GM19467 (cell line): ENCODE measurements at regions not wholly inside any gene's neighbourhood (a gene's known extent, or its start where the extent isn't known, plus 50 kb on each side); places are given as distances from the start of the nearest gene placed in this dataset.

Experiments
- ATAC-seq: cut with Tn5 transposase; IDR thresholded peaks from one replicate; pipeline ENCODE4 v1.9.1; 2021; ENCODE audit warnings: mild to moderate bottlenecking, moderate library complexity; ENCODE audit not compliant: unreplicated experiment

DNA sequence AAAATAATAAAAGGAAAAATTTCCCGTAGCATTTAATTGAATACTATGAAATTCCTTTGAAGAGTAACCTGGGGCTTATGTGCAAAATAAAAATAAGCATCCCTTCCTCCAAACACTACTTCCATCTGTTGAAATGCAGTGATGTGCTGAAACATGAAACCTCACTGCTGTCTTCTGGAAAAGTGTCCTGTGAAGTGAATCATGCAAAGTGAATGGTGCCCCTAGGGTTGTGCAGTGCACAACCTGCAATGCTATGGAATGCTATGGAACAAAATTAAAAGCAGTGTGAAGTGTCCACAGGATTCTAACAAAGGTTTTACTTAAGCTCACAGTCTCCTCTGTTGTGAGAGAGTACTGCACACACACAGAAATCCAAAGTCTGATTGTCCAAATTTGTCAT lies 480.9 kb downstream of the ETV1 start:
- ATAC-seq = no peak

DNA sequence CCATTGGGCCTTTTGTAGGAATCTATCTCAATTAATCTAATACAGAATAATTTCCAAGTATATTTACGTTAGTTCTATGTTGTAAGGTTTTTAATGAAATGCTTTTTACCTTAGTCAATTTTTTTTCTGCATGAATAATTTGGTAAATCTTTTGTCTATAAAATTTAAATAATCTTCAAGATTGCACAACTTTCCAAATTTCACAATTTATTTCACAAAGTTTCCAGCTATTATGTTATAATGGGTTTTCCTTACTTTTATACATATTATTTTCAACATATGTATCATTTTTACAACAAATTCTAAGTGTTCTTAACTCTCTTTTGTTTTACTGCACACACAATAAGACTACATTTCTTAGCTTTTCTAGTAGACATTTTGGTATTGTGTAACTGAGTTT lies 470.7 kb downstream of the ETV1 start:
- ATAC-seq = no peak

DNA sequence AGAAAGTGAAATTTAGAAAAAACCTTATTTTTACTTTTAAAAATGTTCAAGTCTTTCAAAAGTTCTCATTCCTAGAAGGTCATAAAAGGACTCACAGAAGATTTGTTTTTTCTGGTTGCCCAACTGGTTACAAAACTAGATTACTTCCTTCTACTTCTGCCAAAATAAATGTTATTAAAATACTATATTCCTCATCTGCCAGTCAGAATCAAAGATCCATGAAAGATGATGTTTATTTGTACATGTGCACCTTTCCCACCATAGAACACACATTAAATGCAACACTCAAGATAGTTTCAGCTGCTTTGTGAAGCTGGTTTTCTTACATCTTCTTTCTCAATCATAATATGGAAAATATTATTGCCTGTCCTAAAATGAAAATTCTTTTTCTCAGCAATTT lies 465.4 kb downstream of the ETV1 start:
- no peak for ATAC-seq

GRCh38 chr7:13532028-13532753 lies 457.3 kb downstream of the ETV1 start:
- no peak for ATAC-seq

GRCh38 chr7:13538669-13539068 lies 450.8 kb downstream of the ETV1 start:
- no peak for ATAC-seq

DNA sequence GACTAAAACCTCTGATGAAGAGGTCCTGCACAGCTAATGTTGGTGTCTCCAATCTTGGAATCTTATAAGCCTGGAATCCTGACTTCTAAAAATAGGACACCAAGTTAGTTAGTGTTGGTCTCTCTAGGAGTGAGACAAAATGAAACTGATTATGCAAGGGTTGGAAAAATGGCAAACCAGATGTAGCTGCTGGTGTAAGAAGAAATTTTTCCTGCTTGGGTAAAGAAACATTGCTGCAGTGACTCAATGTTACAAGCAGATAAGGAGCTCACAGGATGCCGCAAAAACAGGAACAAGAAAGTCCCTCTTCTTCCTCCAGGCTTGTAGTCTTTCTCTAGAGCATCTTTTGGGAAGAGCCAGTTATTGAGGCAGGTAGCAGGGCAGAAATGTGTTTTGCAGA lies 449.0 kb downstream of the ETV1 start:
- ATAC-seq = no peak

- no peak for ATAC-seq
These were observed 448.1 kb downstream of the ETV1 start for GRCh38 chr7:13541326-13541725.

GRCh38 chr7:13542451-13542850 lies 447.0 kb downstream of the ETV1 start:
- no peak for ATAC-seq

GRCh38 chr7:13551503-13551902 lies 438.0 kb downstream of the ETV1 start:
- no peak for ATAC-seq

DNA sequence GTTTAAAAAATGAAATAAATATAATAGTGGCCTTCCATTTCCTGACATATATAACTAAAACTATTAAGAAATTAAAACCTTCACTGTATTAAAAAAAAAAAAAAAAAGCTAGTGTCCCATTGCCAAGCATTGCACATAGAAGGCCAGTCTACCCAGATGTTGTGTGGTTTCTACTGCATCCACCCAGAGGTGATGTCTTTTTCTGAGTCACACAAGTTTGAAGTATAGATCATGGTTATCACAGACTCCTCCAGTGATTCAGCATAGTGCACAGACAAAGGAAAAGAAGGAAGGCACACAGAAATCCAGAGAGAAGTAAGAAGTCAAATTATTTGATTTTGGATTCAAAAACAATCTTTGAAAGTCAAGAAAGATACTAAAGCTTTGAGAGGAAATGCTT lies 429.0 kb downstream of the ETV1 start:
- no peak for ATAC-seq

DNA sequence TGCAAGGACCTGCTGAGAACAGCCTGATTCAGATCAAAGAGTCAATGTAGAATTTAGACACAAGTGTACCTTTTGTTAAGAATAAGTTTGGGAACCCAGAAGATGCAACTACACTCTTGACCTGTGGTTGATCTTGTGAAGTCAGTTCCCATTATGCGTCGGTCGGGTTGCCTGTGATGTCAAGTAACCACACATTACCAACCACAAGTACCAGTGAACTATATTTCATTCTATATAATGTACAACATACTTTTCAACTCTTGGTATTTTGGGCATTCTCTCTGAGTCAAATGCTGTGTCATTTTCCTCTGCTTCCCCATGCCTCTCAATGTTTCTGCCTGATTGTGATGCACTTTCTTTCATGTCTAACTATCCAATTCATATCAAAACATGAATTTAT lies 426.2 kb downstream of the ETV1 start:
- ATAC-seq = no peak

DNA sequence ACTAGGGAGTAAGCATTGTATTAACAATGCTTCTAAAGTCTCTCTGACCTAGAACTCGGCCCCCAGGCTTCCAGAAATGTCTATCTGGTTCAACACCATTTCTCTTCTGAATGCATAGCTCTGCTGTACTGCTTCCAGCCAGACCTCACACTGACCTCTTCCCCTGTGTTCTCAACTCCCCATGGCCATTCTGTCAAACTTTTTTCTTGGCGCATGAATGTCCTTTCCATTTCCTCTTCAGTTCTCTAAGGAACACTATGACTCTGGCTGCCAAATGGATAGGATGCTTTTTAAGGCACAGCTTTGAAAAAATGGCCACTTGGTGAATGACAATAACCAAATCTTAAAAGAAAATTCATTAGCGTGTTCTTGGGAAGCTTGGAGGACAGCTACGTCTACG lies 425.8 kb downstream of the ETV1 start:
- no peak for ATAC-seq

GRCh38 chr7:13577566-13578145 lies 411.8 kb downstream of the ETV1 start:
- no peak for ATAC-seq

DNA sequence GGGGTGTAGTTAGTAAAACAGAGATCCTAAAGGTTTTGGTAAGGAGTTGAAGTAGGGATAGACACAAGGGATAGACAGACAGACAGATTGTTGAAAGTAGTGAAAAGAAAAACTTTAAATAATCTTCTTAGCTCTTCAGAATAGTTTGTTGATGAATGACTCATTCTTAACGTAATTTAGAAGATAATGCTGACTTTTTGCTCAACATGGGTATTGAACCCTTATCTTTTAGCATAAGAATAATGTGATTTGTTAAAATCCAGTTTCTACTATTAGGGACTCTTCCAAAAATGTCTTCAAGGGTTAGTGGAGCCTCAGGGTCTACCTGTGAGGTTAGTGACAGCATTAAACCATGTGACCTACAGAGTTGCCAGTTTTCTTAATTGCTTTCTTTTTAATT lies 411.2 kb downstream of the ETV1 start:
- ATAC-seq = no peak

- ATAC-seq = no peak
These were observed 408.4 kb downstream of the ETV1 start for GRCh38 chr7:13581097-13581496.

- no peak for ATAC-seq
These were observed 395.6 kb downstream of the ETV1 start for GRCh38 chr7:13593854-13594253.

DNA sequence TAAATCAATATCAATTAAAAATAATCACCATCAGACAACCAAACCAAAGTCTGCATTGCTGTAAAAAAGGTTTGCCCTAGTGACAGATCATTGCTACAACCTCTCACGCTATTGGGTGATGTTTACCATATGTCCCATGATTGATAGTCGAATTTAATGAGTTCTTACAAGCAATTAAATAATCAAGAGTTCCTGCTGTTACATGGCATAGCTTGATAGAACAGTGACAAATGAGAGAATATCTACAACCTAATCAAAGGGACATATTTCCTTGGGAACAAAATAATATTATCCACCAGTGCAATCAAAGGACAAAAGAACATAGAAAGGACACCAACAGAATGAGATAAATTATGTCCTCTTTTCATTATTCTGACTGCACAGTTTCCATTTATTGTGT lies 387.4 kb downstream of the ETV1 start:
- ATAC-seq = no peak

DNA sequence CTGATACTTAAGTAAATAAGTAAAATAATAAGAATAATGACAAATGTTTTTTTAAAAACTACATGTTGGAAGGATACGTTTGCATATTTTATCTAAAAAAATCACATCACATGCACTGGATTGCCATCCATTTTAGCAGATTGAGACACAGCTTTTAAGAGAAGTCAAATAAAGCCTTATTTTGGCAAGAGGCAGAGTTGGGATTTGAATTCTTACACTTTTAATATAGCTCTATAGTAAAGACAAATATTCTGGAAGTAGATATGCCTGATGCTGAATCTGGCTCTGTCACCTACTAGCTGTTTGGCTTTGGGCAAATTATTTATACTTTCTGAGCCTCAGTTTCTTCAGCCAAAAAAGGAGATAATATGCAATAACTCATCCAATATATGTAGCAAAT lies 386.4 kb downstream of the ETV1 start:
- no peak for ATAC-seq

- no peak for ATAC-seq
These were observed 385.8 kb downstream of the ETV1 start for GRCh38 chr7:13603661-13604060.

DNA sequence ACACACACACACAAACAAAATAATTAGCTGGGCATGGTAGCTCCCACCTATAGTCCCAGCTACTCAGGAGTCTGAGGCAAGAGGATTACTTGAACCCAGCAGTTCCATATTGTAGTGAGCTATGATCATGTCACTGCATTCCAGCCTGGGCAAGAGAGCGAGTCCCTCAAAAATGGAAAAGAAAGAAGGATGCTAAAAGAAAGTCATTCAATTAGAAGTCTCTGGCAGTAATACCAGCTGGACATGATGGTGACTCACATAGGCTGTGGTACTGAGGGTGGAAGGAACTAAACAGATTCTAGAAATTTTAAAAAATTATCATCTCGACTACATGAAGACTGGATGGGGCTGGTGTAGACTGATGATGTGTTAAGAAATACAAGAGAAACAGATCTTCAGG lies 385.3 kb downstream of the ETV1 start:
- ATAC-seq = no peak

GRCh38 chr7:13610372-13610771 lies 379.1 kb downstream of the ETV1 start:
- ATAC-seq = no peak

- ATAC-seq = no peak
These were observed 373.8 kb downstream of the ETV1 start for GRCh38 chr7:13615679-13616078.

DNA sequence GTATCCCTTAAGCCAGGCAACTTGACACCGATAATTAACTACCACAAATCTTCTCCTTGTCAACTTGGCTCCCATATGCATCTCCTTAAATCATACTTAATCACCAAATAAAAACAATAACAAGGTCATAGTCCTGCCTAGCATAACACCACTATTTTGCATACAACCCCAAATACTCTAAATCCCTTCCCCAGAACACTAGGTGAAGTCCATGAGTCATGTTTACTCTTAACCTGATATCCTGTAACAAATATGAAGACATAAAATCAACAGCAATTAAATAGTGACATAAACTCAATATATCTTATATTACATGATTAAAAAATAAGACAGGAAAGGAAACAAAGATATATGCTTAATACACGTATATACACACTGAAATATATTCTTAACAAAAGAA lies 362.0 kb downstream of the ETV1 start:
- no peak for ATAC-seq
